H1 (cell line): ENCODE measurements at regions not wholly inside any gene's neighbourhood (a gene's known extent, or its start where the extent isn't known, plus 50 kb on each side); places are given as distances from the start of the nearest gene placed in this dataset.

ENCODE experiments used
- CEBPB ChIP-seq: IDR thresholded peaks from 2 replicates; pipeline ENCODE4 v1.6.1; 2012; ENCODE audit warnings: low read depth, low read length
- CHD2 ChIP-seq: IDR thresholded peaks from 2 replicates; pipeline ENCODE4 v1.6.1; 2012; ENCODE audit warnings: low read length, improper control_type of control experiment
- EP300 ChIP-seq, 2 experiments: IDR thresholded peaks; 1 replicate in 1 of 2; 2 replicates in 1 of 2; pipeline ENCODE4 v1.6.1; 2011 to 2012; ENCODE audit warnings: low read depth in 2 of 2, low read length in 2 of 2, mild to moderate bottlenecking in 2 of 2, borderline replicate concordance in 1 of 2, inconsistent platforms in 1 of 2, moderate library complexity in 1 of 2
- POLR2AphosphoS5 ChIP-seq: IDR thresholded peaks from 2 replicates; pipeline ENCODE4 v1.6.1; 2011; ENCODE audit warnings: low read depth, low read length
- SP1 ChIP-seq: IDR thresholded peaks from 2 replicates; pipeline ENCODE4 v1.6.1; 2011; ENCODE audit warnings: low read depth, low read length
- YY1 ChIP-seq: IDR thresholded peaks from 2 replicates; pipeline ENCODE4 v1.6.1; 2011; ENCODE audit warnings: low read depth, mild to moderate bottlenecking, low read length
- TF ChIP-seq, protein P1 (sequence below), 3 experiments: IDR thresholded peaks; 1 replicate in 2 of 3; 2 replicates in 1 of 3; pipeline versions ENCODE4 v1.5.1 to v1.6.1; 2011; ENCODE audit warnings: low read length in 3 of 3, mild to moderate bottlenecking in 3 of 3, inconsistent platforms in 2 of 3, low read depth in 1 of 3, moderate library complexity in 1 of 3; ENCODE audit not compliant: insufficient read depth in 1 of 3; ENCODE audit errors: control extremely low read depth in 1 of 3

DNA sequence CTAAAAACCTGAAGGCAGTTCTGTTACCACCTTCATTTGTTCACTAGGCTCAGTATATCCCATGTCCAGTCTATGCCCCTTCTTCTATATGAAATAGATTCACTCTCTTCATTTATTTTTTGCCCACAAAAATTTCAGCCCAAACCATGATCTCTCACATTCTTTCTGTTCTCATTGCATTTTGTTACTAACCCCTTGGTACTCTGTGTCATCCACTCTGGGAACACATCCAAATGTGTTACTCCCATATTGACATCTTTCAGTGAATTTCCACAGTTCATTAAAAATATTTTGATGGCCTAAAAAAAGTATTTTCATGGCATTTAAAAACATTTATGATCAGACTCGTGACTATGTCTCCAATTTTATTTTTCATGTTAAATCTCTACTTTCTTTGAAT, 378.9 kb downstream of the SLITRK1 start:
- TF ChIP-seq CEBPB = no peak
- no peak for TF ChIP-seq SP1
- TF ChIP-seq YY1 = no peak
- no peak for TF ChIP-seq POLR2AphosphoS5
- no peak for TF ChIP-seq EP300 (IDR thresholded peaks at IDR 0.05; ENCODE audit: borderline replicate concordance in 1 of 2, low read depth in 2 of 2, low read length in 2 of 2)
- TF ChIP-seq CHD2 = no peak
- TF ChIP-seq, protein P1, sequence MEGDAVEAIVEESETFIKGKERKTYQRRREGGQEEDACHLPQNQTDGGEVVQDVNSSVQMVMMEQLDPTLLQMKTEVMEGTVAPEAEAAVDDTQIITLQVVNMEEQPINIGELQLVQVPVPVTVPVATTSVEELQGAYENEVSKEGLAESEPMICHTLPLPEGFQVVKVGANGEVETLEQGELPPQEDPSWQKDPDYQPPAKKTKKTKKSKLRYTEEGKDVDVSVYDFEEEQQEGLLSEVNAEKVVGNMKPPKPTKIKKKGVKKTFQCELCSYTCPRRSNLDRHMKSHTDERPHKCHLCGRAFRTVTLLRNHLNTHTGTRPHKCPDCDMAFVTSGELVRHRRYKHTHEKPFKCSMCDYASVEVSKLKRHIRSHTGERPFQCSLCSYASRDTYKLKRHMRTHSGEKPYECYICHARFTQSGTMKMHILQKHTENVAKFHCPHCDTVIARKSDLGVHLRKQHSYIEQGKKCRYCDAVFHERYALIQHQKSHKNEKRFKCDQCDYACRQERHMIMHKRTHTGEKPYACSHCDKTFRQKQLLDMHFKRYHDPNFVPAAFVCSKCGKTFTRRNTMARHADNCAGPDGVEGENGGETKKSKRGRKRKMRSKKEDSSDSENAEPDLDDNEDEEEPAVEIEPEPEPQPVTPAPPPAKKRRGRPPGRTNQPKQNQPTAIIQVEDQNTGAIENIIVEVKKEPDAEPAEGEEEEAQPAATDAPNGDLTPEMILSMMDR (IDR thresholded peaks at IDR 0.05; ENCODE audit: control extremely low read depth in 1 of 3, insufficient read depth in 1 of 3, low read depth in 1 of 3, low read length in 3 of 3) = no peak
